Calu3 (cell line): ENCODE measurements at regions not wholly inside any gene's neighbourhood (a gene's known extent, or its start where the extent isn't known, plus 50 kb on each side); places are given as distances from the start of the nearest gene placed in this dataset.

Experiments used
- BruUV-seq: library from RNA; stranded (reverse); fragments of 400-500 nt; replicated peaks from 2 replicates; lab custom pipeline; 2021; lab: Mats Ljungman, UMichigan
- CTCF ChIA-PET: fragments of 300-600 bp; sonication (Branson Sonifier 250); formaldehyde crosslinking; loops from one replicate; lab custom pipeline; 2022; ENCODE audit warnings: antibody characterized with exemption; lab: Charles Lee
- DNase-seq: peaks from one replicate; pipeline ENCODE4 v3.0.0; 2022
- H3K27ac Mint-ChIP-seq: one replicate; pipeline ENCODE4 v1.8.0; 2022; ENCODE audit warnings: mixed read lengths; ENCODE audit not compliant: unreplicated experiment
- H3K27me3 Mint-ChIP-seq: one replicate; pipeline ENCODE4 v1.8.0; 2022; ENCODE audit warnings: mixed read lengths; ENCODE audit not compliant: unreplicated experiment
- H3K36me3 Mint-ChIP-seq: one replicate; pipeline ENCODE4 v1.8.0; 2022; ENCODE audit warnings: mild to moderate bottlenecking, moderate library complexity, mixed read lengths; ENCODE audit not compliant: insufficient read depth, unreplicated experiment
- H3K4me1 Mint-ChIP-seq: one replicate; pipeline ENCODE4 v1.8.0; 2022; ENCODE audit warnings: mild to moderate bottlenecking, low read depth, mixed read lengths; ENCODE audit not compliant: unreplicated experiment
- H3K4me3 Mint-ChIP-seq: one replicate; pipeline ENCODE4 v1.8.0; 2022; ENCODE audit warnings: mild to moderate bottlenecking, low read depth, moderate library complexity, mixed read lengths; ENCODE audit not compliant: unreplicated experiment
- H3K9me3 Mint-ChIP-seq: one replicate; pipeline ENCODE4 v1.8.0; 2022; ENCODE audit warnings: low read depth, mixed read lengths; ENCODE audit not compliant: unreplicated experiment
- CTCF ChIP-seq: fragments of 200-600 bp; IDR thresholded peaks from one replicate; pipeline ENCODE4 v1.8.0; 2022; ENCODE audit warnings: antibody characterized with exemption; ENCODE audit not compliant: unreplicated experiment
- intact Hi-C: fragments of 100-400 bp; cut with micrococcal nuclease; formaldehyde crosslinking; loops from one replicate; pipeline ENCODE4 v1.10.0; 2022; ENCODE audit not compliant: unreplicated experiment

- CTCF ChIA-PET: no interaction called here
- Mint-ChIP-seq H3K36me3 (no peaks in the 10 kb centered on the region), H3K4me3 (no peak overlapping the region), H3K27me3 (no peaks in the 10 kb centered on the region), H3K27ac (no peak overlapping the region), H3K9me3 (peaks cover 5% of the 10 kb centered on the region), H3K4me1 (no peaks in the 10 kb centered on the region)
- intact Hi-C loops: no loop called here
- TF ChIP-seq CTCF: no peak
- DNase-seq: no peak
- BruUV-seq: no TSS peak
Observed at GRCh38 chr14:26190646-26191045, 407.2 kb downstream of the NOVA1 start.

GRCh38 chr14:26187996-26188620 lies 409.7 kb downstream of the NOVA1 start:
- H3K36me3 Mint-ChIP-seq: no peaks in the 10 kb centered on the region
- no peaks in the 10 kb centered on the region for H3K4me1 Mint-ChIP-seq
- H3K4me3 Mint-ChIP-seq: no peak overlapping the region
- H3K27ac Mint-ChIP-seq: no peak overlapping the region
- no TSS peak for BruUV-seq
- no peaks in the 10 kb centered on the region for H3K27me3 Mint-ChIP-seq
- no peak for DNase-seq
- H3K9me3 Mint-ChIP-seq: no peaks in the 10 kb centered on the region
- intact Hi-C loops: no loop called here
- TF ChIP-seq CTCF: no peak
- CTCF ChIA-PET: no interaction called here

- BruUV-seq: no TSS peak
- TF ChIP-seq CTCF: no peak
- DNase-seq: no peak
- no peak overlapping the region for H3K27ac Mint-ChIP-seq
- intact Hi-C loops: no loop called here
- no peaks in the 10 kb centered on the region for H3K4me1 Mint-ChIP-seq
- no peaks in the 10 kb centered on the region for H3K36me3 Mint-ChIP-seq
- H3K27me3 Mint-ChIP-seq: no peaks in the 10 kb centered on the region
- H3K4me3 Mint-ChIP-seq: no peak overlapping the region
- H3K9me3 Mint-ChIP-seq: peaks cover 5% of the 10 kb centered on the region
- CTCF ChIA-PET: no interaction called here
Observed at GRCh38 chr14:26180221-26180620, 417.6 kb downstream of the NOVA1 start.

GRCh38 chr14:26175658-26176057 lies 422.2 kb downstream of the NOVA1 start:
- BruUV-seq: no TSS peak
- H3K9me3 Mint-ChIP-seq: peaks cover 4% of the 10 kb centered on the region
- no peak for TF ChIP-seq CTCF
- DNase-seq: no peak
- H3K27ac Mint-ChIP-seq: no peak overlapping the region
- H3K36me3 Mint-ChIP-seq: no peaks in the 10 kb centered on the region
- no peaks in the 10 kb centered on the region for H3K4me1 Mint-ChIP-seq
- H3K4me3 Mint-ChIP-seq: no peak overlapping the region
- CTCF ChIA-PET: no interaction called here
- intact Hi-C loops: no loop called here
- H3K27me3 Mint-ChIP-seq: no peaks in the 10 kb centered on the region
